NCI-H128 (cell line): ENCODE measurements at regions not wholly inside any gene's neighbourhood (a gene's known extent, or its start where the extent isn't known, plus 50 kb on each side); places are given as distances from the start of the nearest gene placed in this dataset.
A peak's percentile ranks its signal among the peaks of the same experiment; 100 is the strongest.

ENCODE experiments used
- DNase-seq: peaks from one replicate; lab custom pipeline; 2025; ENCODE audit not compliant: unreplicated experiment; lab: John Stamatoyannopoulos, UW

DNA sequence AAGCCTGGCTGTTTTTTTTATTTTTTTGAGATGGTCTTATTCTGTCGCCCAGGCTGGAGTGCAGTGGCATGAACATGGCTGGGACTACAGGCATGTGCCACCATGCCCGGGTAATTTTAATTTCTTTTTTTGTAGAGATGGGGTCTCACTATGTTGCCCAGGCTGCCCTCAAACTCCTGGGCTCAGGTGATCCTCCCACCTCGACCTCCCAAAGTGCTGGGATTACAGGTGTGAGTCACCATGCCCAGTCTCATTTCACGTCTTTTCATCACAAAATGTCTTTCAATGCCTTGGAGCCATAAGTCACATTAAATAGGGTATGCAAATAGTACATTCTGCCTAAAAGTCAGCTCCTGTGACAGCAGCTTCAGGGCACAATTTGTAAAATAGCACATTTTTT lies 52.8 kb downstream of the SOX2 start:
- no peak for DNase-seq

- no peak for DNase-seq
These were observed 58.6 kb downstream of the SOX2 start for GRCh38 chr3:181770296-181770695.

DNA sequence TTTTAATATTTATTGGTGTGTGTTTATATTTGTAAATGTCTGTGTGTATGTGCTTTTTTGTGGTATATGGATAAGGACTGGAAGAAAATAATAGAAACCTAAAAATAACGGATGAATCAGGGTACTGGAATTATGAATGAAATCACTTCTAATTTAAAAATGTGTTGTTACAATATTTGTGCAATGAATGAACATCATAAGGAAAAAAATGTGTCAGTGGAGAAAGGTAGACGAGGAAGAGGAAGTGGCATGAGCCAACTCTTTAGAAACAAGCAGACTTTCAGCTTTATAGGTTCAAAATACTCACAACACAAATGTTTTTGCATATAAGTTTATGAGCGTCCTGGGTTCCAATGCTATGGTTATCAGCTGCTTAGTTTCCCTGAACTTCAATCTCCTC lies 59.4 kb downstream of the SOX2 start:
- no peak for DNase-seq

DNA sequence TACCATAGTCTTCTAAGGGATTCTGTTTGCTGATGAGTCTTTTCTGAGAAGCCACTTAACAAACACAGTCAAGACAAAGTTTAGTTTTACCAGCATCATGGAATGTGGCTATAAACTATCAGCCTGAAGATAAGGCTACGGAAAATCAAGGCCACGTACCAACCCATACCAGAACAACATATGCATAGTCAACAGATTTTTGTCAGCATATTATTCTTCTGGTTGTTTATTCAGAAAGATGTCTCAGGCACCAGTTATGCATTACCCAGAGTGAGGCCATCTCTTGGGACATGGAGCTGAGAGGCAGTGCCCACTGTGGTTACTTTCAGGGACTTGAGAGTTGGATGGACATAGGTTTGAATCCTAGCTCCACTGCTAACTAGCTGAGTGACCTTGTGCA lies 60.4 kb downstream of the SOX2 start:
- DNase-seq: no peak

- DNase-seq: no peak
These were observed 62.2 kb downstream of the SOX2 start for GRCh38 chr3:181773921-181774320.

- no peak for DNase-seq
These were observed 70.7 kb downstream of the SOX2 start for GRCh38 chr3:181782306-181782954.

DNA sequence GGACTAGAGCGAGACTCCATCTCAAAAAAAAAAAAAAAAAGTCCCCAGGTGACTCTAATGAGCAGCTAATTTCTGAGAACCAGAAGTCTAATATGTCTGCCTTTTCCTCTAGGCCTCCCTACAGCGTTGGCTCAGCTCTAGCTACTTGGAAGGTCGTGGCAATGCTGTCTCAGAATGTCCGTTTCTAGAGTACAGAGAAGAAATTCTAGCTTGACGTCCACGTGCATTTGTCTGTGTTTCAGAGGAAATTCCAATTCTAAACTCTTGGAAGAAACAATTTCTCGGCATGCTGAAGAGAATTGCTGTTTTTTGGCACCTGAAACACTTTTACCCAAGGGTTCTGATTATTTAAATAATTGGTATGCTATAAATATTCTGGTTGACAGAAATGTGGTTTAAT lies 78.8 kb downstream of the SOX2 start:
- no peak for DNase-seq

- DNase-seq: no peak
These were observed 79.6 kb downstream of the SOX2 start for GRCh38 chr3:181791056-181791955.

GRCh38 chr3:181793006-181793405 lies 81.3 kb downstream of the SOX2 start:
- DNase-seq: no peak

DNA sequence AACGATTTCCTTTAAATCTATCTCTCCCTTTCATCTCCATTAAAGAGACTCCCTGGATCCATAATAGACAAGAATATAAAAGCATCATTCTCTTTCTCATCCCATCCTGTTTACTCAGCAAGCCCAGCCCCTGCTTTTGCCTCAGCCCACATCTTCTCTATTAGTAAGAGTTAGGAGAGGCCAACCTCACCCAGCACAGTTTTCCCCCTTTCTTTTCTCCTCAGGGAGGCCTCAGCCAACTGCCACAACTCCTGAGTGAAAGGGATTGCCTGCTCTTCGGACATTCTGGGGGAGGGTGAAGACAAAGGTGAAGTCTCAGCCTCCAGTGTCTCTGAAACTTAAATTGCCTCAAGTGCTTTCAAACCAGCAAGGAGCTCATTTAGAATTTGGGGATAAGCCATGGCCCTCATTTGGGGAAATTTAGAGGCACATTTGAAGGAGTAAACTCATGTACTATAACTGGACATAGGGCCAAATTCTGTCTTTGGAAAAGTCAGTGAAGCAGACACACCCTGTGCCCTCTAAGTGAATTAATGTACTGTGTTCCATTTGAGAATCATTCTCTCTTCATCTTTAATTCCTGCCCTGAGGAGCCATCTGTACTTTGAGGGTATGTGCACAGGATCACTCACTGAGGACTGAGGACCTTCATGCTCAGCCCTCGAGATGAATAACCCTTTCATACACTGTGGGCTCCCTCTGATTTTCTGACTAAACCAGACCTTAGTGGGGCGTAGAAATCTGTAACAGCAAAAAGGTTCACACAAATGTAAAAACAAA lies 82.5 kb downstream of the SOX2 start:
- DNase-seq: no peak

- DNase-seq: no peak
These were observed 84.9 kb downstream of the SOX2 start for GRCh38 chr3:181796641-181797040.

DNA sequence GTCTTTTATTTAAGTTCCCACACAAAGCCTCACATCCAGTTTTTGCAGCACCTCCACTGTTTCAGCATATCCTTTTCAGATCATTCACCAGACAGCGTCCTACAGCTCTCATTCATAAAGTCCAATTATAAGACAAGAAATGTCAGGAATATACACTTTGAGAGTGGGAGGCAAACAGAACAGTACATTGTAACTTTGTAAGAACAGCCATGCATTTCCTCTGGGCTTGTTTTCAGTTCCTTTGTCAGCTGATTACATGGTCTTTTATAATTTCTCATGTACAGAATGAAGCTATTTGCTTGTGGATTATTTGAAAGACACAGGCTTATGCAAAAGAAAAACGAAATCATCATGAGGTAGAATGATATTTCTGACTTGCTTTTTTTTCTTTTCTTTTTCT lies 85.7 kb downstream of the SOX2 start:
- DNase-seq: no peak

GRCh38 chr3:181805703-181806102 lies 94.0 kb downstream of the SOX2 start:
- DNase-seq: no peak

GRCh38 chr3:181808053-181808452 lies 96.3 kb downstream of the SOX2 start:
- no peak for DNase-seq

DNA sequence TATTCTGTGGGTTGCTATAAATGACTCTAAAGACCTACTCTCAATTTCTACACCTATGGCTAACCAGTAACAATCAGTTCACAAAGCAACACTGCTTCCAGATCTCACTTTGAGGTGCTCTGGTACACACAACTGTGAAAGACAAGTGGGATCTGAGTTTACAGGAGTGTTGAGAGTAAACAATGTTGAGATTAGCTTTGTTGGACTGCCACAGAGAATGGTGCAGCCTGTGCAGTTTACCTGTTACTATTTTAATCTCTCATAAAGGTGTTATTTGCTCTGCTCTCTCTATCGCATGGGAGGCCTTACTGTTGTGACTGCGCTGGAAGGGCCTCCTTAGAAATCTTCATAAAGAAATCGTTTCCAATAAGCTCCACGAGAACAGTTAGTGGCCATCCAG lies 112.0 kb downstream of the SOX2 start:
- DNase-seq: no peak

DNA sequence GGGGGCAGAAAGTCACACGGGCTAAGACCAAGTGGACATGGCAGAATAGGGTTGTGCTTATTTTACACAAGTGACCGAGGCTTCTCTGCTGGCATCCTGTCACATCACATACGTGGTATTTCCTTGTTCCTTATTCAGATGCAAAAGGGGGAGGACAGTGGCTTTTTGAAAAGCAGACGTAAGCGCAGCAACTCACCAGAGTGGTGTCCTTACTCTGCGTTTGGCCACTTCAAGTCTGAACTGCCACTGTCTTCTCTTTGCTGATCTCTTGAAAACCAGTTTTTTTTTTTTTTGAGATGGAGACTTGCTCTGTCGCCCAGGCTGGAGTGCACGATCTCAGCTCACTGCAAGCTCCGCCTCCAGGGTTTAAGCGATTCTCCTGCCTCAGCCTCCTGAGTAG lies 113.2 kb downstream of the SOX2 start:
- DNase-seq: no peak

GRCh38 chr3:181839039-181839915 lies 127.6 kb downstream of the SOX2 start:
- peak; percentile 46 for DNase-seq

- no peak for DNase-seq
These were observed 128.2 kb downstream of the SOX2 start for GRCh38 chr3:181839916-181840297.

- DNase-seq: no peak
These were observed 132.5 kb downstream of the SOX2 start for GRCh38 chr3:181844211-181844610.

- DNase-seq: no peak
These were observed 135.6 kb downstream of the SOX2 start for GRCh38 chr3:181847276-181847675.

DNA sequence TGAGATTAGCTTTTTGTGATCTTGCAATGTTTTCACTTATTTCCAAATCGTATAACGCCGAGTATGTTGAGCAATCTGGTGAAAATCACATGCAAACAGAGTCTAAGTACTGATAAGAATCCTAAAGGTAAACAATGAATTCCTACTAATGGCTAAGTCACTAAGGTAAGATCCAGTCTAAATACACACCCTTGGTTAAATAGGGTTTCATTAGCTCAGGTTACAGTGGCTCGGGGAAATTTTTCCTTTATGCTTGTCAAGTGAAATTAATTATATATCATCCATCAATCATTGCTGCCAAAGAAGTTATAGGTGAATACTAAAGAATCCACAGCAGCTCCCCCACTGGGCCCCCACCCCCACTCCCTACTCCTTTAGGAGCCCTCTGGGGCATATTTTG lies 139.3 kb downstream of the SOX2 start:
- no peak for DNase-seq
